ENCODE measurements at regions not wholly inside any gene's neighbourhood (a gene's known extent, or its start where the extent isn't known, plus 50 kb on each side); places are given as distances from the start of the nearest gene placed in this dataset. TPM values are rescaled to one million over a fixed set of nuclear protein-coding genes. Genes with fewer than 3 reads are reported as not detected.

Small RNAs in the stretch of these regions (small RNA-seq; reads per million reads assigned to genes)
- gene KSR1P1 = not detected

All from K562 (cell line).